ENCODE measurements at regions not wholly inside any gene's neighbourhood (a gene's known extent, or its start where the extent isn't known, plus 50 kb on each side); places are given as distances from the start of the nearest gene placed in this dataset.
A peak's percentile ranks its signal among the peaks of the same experiment; 100 is the strongest.

- DNase-seq (ENCODE audit: low spot score): no peak
Measured at GRCh38 chr12:102781117-102781516, 135.9 kb downstream of the PAH start.

GRCh38 chr12:102776041-102776440 is 141.0 kb downstream of the PAH start:
- no peak for DNase-seq (ENCODE audit: low spot score)

GRCh38 chr12:102769323-102769916 is 147.6 kb downstream of the PAH start:
- DNase-seq (ENCODE audit: low spot score): peak; percentile 9

GRCh38 chr12:102766961-102767360 is 150.1 kb downstream of the PAH start:
- DNase-seq (ENCODE audit: low spot score): no peak

GRCh38 chr12:102765736-102766135 is 151.3 kb downstream of the PAH start:
- DNase-seq (ENCODE audit: low spot score): no peak

GRCh38 chr12:102763471-102763870 is 153.6 kb downstream of the PAH start:
- no peak for DNase-seq (ENCODE audit: low spot score)

GRCh38 chr12:102763061-102763460 is 154.0 kb downstream of the PAH start:
- no peak for DNase-seq (ENCODE audit: low spot score)

GRCh38 chr12:102760322-102760721 is 156.7 kb downstream of the PAH start:
- DNase-seq (ENCODE audit: low spot score): no peak

GRCh38 chr12:102759466-102759865 is 157.6 kb downstream of the PAH start:
- no peak for DNase-seq (ENCODE audit: low spot score)

GRCh38 chr12:102757882-102758226 is 159.2 kb downstream of the PAH start:
- no peak for DNase-seq (ENCODE audit: low spot score)

GRCh38 chr12:102757154-102757881 is 159.7 kb downstream of the PAH start:
- DNase-seq (ENCODE audit: low spot score): no peak

GRCh38 chr12:102756530-102756929 is 160.5 kb downstream of the PAH start:
- DNase-seq (ENCODE audit: low spot score): no peak

GRCh38 chr12:102755266-102755665 is 161.8 kb downstream of the PAH start:
- no peak for DNase-seq (ENCODE audit: low spot score)

- no peak for DNase-seq (ENCODE audit: low spot score)
Measured at GRCh38 chr12:102753802-102754201, 163.2 kb downstream of the PAH start.

GRCh38 chr12:102748704-102749103 is 168.3 kb downstream of the PAH start:
- DNase-seq (ENCODE audit: low spot score): no peak

- no peak for DNase-seq (ENCODE audit: low spot score)
Measured at GRCh38 chr12:102746963-102747362, 170.1 kb downstream of the PAH start.

- no peak for DNase-seq (ENCODE audit: low spot score)
Measured at GRCh38 chr12:102745971-102746600, 171.0 kb downstream of the PAH start.

- no peak for DNase-seq (ENCODE audit: low spot score)
Measured at GRCh38 chr12:102741196-102741595, 175.8 kb downstream of the PAH start.

GRCh38 chr12:102740141-102740955 is 176.7 kb downstream of the PAH start:
- DNase-seq (ENCODE audit: low spot score): no peak

GRCh38 chr12:102736328-102736727 is 180.7 kb downstream of the PAH start:
- no peak for DNase-seq (ENCODE audit: low spot score)

GRCh38 chr12:102735104-102735503 is 181.9 kb downstream of the PAH start:
- DNase-seq (ENCODE audit: low spot score): no peak

- DNase-seq (ENCODE audit: low spot score): no peak
Measured at GRCh38 chr12:102730996-102731395, 186.0 kb downstream of the PAH start.

Measured in CD4-positive, alpha-beta T cell treated with Interleukin-15 for 4 hours (primary cell).